Smooth muscle cell (in vitro differentiated cells): ENCODE measurements at regions not wholly inside any gene's neighbourhood (a gene's known extent, or its start where the extent isn't known, plus 50 kb on each side); places are given as distances from the start of the nearest gene placed in this dataset.
"Not testable (repeated sequence)": the region's sequence is repeated elsewhere in the genome, so short reads cannot be mapped to it uniquely, and the experiment has no call there.

Experiments used
- DNase-seq: peaks from one replicate; lab custom pipeline; 2025; ENCODE audit not compliant: unreplicated experiment; lab: John Stamatoyannopoulos, UW
- H2AFZ ChIP-seq: fragments of 200-600 bp; sonication (generic); 2 replicates; pipeline ENCODE4 v1.6.0; 2016; ENCODE audit warnings: antibody characterized with exemption, low read depth, mild to moderate bottlenecking
- H3F3A ChIP-seq: fragments of 200-600 bp; sonication (generic); 2 replicates; pipeline ENCODE4 v1.6.0; 2017; ENCODE audit warnings: antibody characterized with exemption, low read depth
- H3K27ac ChIP-seq: fragments of 200-600 bp; sonication (generic); 2 replicates; pipeline ENCODE4 v1.5.1; 2016; ENCODE audit warnings: low read depth, mild to moderate bottlenecking
- H3K27me3 ChIP-seq: fragments of 200-600 bp; sonication (generic); 2 replicates; pipeline ENCODE4 v1.6.1; 2016; ENCODE audit warnings: low read depth, mild to moderate bottlenecking
- H3K36me3 ChIP-seq: fragments of 200-600 bp; sonication (generic); 2 replicates; pipeline ENCODE4 v1.5.1; 2016; ENCODE audit warnings: low read depth
- H3K4me1 ChIP-seq: fragments of 200-600 bp; sonication (generic); 2 replicates; pipeline ENCODE4 v1.5.1; 2016; ENCODE audit warnings: low read depth
- H3K4me2 ChIP-seq: fragments of 200-600 bp; sonication (generic); 2 replicates; pipeline ENCODE4 v1.6.0; 2016; ENCODE audit warnings: mild to moderate bottlenecking
- H3K4me3 ChIP-seq: fragments of 200-600 bp; sonication (generic); 2 replicates; pipeline ENCODE4 v1.5.1; 2016; ENCODE audit warnings: mild to moderate bottlenecking
- H3K79me2 ChIP-seq: fragments of 200-600 bp; sonication (generic); 2 replicates; pipeline ENCODE4 v1.6.0; 2016; ENCODE audit warnings: low read depth, mild to moderate bottlenecking
- H3K9ac ChIP-seq: fragments of 200-600 bp; sonication (generic); 2 replicates; pipeline ENCODE4 v1.6.0; 2016; ENCODE audit warnings: low read depth
- H3K9me3 ChIP-seq: fragments of 200-600 bp; sonication (generic); replicated peaks from 2 replicates; pipeline ENCODE4 v1.5.1; 2016; ENCODE audit warnings: low read depth
- H4K20me1 ChIP-seq: fragments of 200-600 bp; sonication (generic); 2 replicates; pipeline ENCODE4 v1.6.0; 2016; ENCODE audit warnings: low read depth
- WGBS: methylation state at CpG from one replicate; pipeline ENCODE4 v1.1.7; 2016; ENCODE audit warnings: low lambda C conversion rate; 5-methylcytosine and 5-hydroxymethylcytosine counted together
- TF ChIP-seq, protein P1 (sequence below): fragments of 200-600 bp; sonication (generic); IDR thresholded peaks from 2 replicates; pipeline ENCODE4 v1.5.1; 2017; ENCODE audit warnings: borderline replicate concordance, mild to moderate bottlenecking, antibody characterized with exemption; ENCODE audit not compliant: insufficient read depth, poor library complexity, severe bottlenecking

- Histone ChIP-seq H3K4me3 (no peak overlapping the region), H4K20me1 (no peaks in the 10 kb centered on the region), H3K4me2 (no peak overlapping the region), H3K9ac (no peak overlapping the region), H3F3A (no peaks in the 10 kb centered on the region), H3K9me3 (no peaks in the 10 kb centered on the region), H3K27me3 (no peaks in the 10 kb centered on the region), H3K36me3 (no peaks in the 10 kb centered on the region), H3K79me2 (no peaks in the 10 kb centered on the region), H3K27ac (no peak overlapping the region), H3K4me1 (no peaks in the 10 kb centered on the region), H2AFZ (no peak overlapping the region)
- TF ChIP-seq, protein P1, sequence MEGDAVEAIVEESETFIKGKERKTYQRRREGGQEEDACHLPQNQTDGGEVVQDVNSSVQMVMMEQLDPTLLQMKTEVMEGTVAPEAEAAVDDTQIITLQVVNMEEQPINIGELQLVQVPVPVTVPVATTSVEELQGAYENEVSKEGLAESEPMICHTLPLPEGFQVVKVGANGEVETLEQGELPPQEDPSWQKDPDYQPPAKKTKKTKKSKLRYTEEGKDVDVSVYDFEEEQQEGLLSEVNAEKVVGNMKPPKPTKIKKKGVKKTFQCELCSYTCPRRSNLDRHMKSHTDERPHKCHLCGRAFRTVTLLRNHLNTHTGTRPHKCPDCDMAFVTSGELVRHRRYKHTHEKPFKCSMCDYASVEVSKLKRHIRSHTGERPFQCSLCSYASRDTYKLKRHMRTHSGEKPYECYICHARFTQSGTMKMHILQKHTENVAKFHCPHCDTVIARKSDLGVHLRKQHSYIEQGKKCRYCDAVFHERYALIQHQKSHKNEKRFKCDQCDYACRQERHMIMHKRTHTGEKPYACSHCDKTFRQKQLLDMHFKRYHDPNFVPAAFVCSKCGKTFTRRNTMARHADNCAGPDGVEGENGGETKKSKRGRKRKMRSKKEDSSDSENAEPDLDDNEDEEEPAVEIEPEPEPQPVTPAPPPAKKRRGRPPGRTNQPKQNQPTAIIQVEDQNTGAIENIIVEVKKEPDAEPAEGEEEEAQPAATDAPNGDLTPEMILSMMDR = no peak
- DNase-seq = no peak
Observed at GRCh38 chr4:122992057-122992456, 69.7 kb upstream of the NUDT6 start.

DNA sequence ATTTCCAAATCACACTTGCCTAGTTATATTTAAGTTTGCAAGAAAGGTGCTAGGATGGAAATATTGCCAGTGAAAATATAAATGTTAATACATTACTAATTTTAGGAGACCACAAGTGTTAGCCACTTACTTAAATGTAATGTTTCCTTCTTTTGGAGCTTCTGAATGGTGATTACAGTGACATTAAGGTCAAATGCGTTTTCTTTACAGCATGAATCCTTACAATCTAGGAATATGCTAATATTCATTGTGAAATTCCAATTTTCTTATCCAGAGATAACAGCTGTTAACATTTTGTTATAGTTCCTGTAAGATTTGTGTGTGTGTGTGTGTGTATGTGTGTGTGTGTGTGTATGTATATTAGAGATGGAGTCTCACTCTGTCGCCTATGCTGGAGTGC, 70.2 kb upstream of the NUDT6 start:
- 98% methylated on average over 2 of the region's 2 CpGs for WGBS
- Histone ChIP-seq H3K4me3 (no peak overlapping the region), H3K27me3 (no peaks in the 10 kb centered on the region), H3F3A (no peaks in the 10 kb centered on the region), H3K4me1 (no peaks in the 10 kb centered on the region), H3K9ac (no peak overlapping the region), H3K36me3 (no peaks in the 10 kb centered on the region), H2AFZ (no peak overlapping the region), H3K4me2 (no peak overlapping the region), H3K79me2 (no peaks in the 10 kb centered on the region), H3K27ac (no peak overlapping the region), H3K9me3 (no peaks in the 10 kb centered on the region), H4K20me1 (no peaks in the 10 kb centered on the region)
- TF ChIP-seq, protein P1 = no peak
- DNase-seq = no peak

DNA sequence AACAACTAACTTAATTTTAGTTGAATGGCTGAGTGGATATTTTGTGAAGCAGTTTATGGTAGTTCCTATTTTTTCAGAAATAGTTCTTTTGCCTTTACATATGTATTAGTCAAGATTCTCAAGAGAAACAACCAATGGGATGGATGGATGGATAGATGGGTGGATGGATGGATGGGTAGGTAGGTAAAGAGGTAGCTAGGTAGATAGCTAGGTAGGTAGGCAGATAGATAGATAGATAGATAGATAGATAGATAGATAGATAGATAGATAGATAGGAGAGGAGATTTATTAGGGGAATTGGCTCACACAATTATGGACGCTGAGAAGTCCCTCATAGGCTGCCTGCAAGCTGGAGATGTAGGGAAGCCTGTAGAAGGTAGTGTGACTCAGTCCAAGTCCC, 74.0 kb upstream of the NUDT6 start:
- Histone ChIP-seq H3K27ac (no peak overlapping the region), H3K9ac (no peak overlapping the region), H3K4me1 (no peaks in the 10 kb centered on the region), H3K9me3 (no peaks in the 10 kb centered on the region), H3K27me3 (no peaks in the 10 kb centered on the region), H3K4me3 (no peak overlapping the region), H4K20me1 (no peaks in the 10 kb centered on the region), H3F3A (no peaks in the 10 kb centered on the region), H3K4me2 (no peak overlapping the region), H3K36me3 (no peaks in the 10 kb centered on the region), H2AFZ (no peak overlapping the region), H3K79me2 (no peaks in the 10 kb centered on the region)
- TF ChIP-seq, protein P1 = no peak
- no peak for DNase-seq
- WGBS = 100% methylated on average over 1 of the region's 1 CpG

- H3K4me3 ChIP-seq = no peak overlapping the region
- TF ChIP-seq, protein P1 = no peak
- 92% methylated on average over 2 of the region's 2 CpGs for WGBS
- no peak overlapping the region for H3K4me2 ChIP-seq
- no peak overlapping the region for H3K9ac ChIP-seq
- no peaks in the 10 kb centered on the region for H3K36me3 ChIP-seq
- no peak for DNase-seq
- H3F3A ChIP-seq = no peaks in the 10 kb centered on the region
- H3K79me2 ChIP-seq = no peaks in the 10 kb centered on the region
- H4K20me1 ChIP-seq = no peaks in the 10 kb centered on the region
- H3K27ac ChIP-seq = no peak overlapping the region
- no peaks in the 10 kb centered on the region for H3K4me1 ChIP-seq
- H2AFZ ChIP-seq = no peak overlapping the region
- no peaks in the 10 kb centered on the region for H3K9me3 ChIP-seq
- H3K27me3 ChIP-seq = no peaks in the 10 kb centered on the region
Observed at GRCh38 chr4:122997463-122998101, 75.2 kb upstream of the NUDT6 start.

DNA sequence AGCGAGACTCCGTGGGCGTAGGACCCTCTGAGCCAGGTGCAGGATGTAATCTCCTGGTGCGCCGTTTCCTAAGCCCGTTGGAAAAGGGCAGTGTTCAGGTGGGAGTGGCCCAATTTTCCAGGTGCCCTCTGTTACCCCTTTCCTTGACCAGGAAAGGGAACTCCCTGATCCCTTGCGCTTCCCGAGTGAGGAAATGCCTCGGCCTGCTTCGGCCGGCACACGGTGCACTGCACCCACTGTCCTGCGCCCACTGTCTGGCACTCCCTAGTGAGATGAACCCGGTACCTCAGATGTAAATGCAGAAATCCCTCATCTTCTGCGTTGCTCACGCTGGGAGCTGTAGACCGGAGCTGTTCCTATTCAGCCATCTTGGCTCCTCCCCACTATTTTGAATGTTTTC, 81.7 kb upstream of the NUDT6 start:
- not testable (repeated sequence) for H3F3A ChIP-seq, H3K4me1 ChIP-seq, H4K20me1 ChIP-seq, H3K4me2 ChIP-seq, H2AFZ ChIP-seq, H3K9me3 ChIP-seq, H3K9ac ChIP-seq, H3K27ac ChIP-seq, H3K4me3 ChIP-seq, DNase-seq, H3K79me2 ChIP-seq, H3K27me3 ChIP-seq, H3K36me3 ChIP-seq
- WGBS = 99% methylated on average over 17 of the region's 17 CpGs

- 58% methylated on average over 3 of the region's 3 CpGs for WGBS
- H4K20me1 ChIP-seq, H2AFZ ChIP-seq, H3K4me1 ChIP-seq, H3F3A ChIP-seq, H3K9me3 ChIP-seq, H3K27me3 ChIP-seq, H3K4me2 ChIP-seq, H3K4me3 ChIP-seq, DNase-seq, H3K9ac ChIP-seq, H3K27ac ChIP-seq, H3K79me2 ChIP-seq, H3K36me3 ChIP-seq: not testable (repeated sequence)
Observed at GRCh38 chr4:123005126-123005525, 82.7 kb upstream of the NUDT6 start.
